SKM-1 treated with dmso at 0.1 percent for 144 hours (cell line): ENCODE measurements at regions not wholly inside any gene's neighbourhood (a gene's known extent, or its start where the extent isn't known, plus 50 kb on each side); places are given as distances from the start of the nearest gene placed in this dataset.

Source experiments
- DNase-seq: peaks from one replicate; lab custom pipeline; 2025; ENCODE audit not compliant: unreplicated experiment; lab: John Stamatoyannopoulos, UW

GRCh38 chr3:147744967-147745366, 335.8 kb downstream of the ZIC1 start:
- no peak for DNase-seq

DNA sequence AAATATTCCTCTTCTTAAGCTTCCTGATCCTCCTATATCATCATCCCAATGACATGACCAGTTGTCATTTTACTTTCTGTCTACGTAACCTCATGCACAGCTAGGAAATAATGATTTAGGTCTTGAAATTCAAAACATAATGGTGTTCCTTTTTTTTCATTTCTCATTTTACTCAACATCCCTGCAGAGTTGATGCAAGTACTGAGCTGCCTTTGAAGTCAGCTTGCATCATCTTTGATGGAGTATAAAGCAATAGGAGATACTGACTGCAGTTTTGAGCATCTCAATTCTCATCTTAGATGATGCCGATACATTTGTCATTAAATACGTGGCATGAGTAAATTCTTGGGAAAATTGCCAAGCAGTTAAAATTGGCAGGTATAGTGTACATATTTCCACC, 346.1 kb downstream of the ZIC1 start:
- DNase-seq, result no peak

- no peak for DNase-seq
Measured at GRCh38 chr3:147756476-147756875, 347.3 kb downstream of the ZIC1 start.

GRCh38 chr3:147757866-147758265, 348.7 kb downstream of the ZIC1 start:
- no peak for DNase-seq

- no peak for DNase-seq
Measured at GRCh38 chr3:147758771-147759170, 349.6 kb downstream of the ZIC1 start.

GRCh38 chr3:147760085-147760484, 350.9 kb downstream of the ZIC1 start:
- DNase-seq, result no peak

GRCh38 chr3:147760941-147761340, 351.8 kb downstream of the ZIC1 start:
- no peak for DNase-seq

- no peak for DNase-seq
Measured at GRCh38 chr3:147773116-147773630, 364.0 kb downstream of the ZIC1 start.

GRCh38 chr3:147775411-147775810, 366.2 kb downstream of the ZIC1 start:
- no peak for DNase-seq

GRCh38 chr3:147775816-147776530, 366.8 kb downstream of the ZIC1 start:
- DNase-seq, result no peak

- no peak for DNase-seq
Measured at GRCh38 chr3:147793841-147794240, 384.7 kb downstream of the ZIC1 start.

DNA sequence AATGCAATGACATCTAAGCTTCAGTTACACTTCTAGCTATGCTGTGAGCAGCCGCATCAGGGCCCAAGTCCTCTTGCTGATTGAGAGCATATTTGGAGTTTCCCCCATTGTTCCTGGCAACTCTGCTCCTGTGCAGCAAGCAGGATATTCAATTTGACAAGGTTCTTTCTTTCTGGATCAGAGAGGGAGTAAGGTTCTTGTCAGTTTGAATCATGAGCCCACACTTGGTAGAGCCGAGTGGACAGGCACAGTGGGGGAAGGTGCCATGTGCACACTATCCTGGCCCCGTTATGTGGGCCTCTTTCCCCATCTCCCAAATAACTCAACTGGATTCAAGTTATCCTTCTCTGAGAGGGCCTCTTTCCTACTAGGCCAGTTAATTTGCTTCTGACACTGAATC, 385.4 kb downstream of the ZIC1 start:
- no peak for DNase-seq

GRCh38 chr3:147795418-147795817, 386.3 kb downstream of the ZIC1 start:
- DNase-seq, result no peak

- DNase-seq, result no peak
Measured at GRCh38 chr3:147797095-147797494, 387.9 kb downstream of the ZIC1 start.

GRCh38 chr3:147799601-147800000, 390.4 kb downstream of the ZIC1 start:
- no peak for DNase-seq

DNA sequence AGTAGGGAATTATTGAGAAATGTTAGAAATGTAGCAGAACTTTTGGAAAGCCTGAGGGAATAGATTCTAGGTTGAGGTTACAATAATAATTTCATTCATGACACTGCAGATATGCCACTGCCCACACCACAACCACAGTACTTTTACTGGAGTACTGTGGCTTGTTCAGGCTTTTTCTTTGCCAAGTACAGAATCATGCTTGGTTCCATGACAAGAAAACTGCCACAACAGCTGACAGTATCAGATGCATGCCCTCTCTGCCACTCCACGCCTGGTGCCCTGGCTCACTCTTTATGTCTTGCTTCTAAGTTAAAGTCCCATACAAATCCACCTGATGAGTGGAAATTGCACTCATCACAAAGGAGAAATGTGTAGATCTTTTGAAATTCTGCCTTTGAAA, 398.6 kb downstream of the ZIC1 start:
- no peak for DNase-seq

DNA sequence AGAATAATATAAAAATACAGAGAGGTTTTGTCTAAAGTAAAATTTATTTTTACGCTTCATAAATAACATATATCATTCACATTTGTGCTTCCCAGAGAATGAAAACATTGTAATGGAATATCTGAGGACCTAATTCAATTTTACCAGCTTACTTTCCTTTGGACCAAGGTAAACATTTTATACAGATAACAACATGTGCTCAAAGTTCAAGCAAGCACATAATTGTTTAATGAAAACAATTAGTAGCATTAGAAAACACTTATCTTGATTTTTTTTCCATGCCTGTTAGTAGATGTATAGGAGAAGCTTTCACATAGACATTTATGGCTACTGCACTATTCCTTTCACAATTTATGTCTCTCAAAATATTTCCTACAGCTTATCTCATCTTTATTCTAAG, 400.0 kb downstream of the ZIC1 start:
- DNase-seq, result no peak

DNA sequence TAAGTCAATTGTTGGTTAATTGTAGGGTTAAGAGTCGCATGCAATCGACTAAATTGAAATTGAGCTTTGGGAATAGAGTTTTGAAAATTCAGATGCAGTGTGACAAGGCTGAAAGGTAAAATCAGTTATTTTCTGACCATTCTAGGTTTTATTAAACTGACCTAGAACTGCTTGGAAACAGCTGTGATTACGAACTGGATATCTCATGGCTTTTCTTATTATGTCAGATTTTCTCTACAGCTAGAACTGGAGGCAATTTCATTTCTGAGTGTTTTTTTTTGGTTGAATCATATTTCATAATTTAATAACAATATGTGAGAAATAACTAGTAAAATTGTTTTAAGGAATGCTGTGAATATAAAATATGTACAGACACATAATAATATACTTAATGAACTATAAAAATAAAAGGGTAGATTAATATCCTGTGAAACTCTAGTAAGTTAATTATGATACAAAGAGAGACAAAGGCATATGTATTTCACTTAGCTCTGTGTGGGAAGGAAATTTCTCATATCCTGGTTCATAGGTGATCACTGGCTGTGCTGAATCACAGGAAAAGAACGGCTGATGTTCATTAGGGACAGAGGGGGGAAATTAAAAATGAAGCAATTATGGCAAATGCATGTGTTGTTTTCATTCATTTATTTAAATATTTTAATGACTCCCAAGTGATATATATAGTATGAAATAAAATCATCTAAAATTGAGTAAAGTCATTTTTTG, 403.2 kb downstream of the ZIC1 start:
- no peak for DNase-seq

- no peak for DNase-seq
Measured at GRCh38 chr3:147813256-147813655, 404.1 kb downstream of the ZIC1 start.

DNA sequence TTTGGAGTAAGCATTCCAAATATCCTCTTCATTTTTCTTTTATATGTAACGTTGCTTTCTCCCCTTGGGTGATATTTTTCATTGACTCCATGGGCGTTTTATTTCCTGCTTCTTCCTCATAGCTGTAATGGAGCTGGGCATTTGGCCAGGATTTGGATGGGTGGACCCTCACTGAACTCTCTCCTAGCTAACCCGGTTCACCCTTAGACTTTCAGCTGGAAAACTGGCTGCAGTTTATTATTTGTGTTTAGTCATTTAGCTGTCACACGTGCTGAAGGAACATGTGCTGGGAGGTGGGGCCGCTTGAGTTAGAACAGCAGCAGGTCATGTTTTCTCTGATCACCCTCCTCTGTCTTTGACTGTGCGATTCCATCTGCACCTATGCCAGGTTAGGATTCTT, 407.6 kb downstream of the ZIC1 start:
- DNase-seq, result no peak

- no peak for DNase-seq
Measured at GRCh38 chr3:147832611-147833010, 423.4 kb downstream of the ZIC1 start.

GRCh38 chr3:147836330-147836729, 427.2 kb downstream of the ZIC1 start:
- no peak for DNase-seq
